HUES6 (cell line): ENCODE measurements at regions not wholly inside any gene's neighbourhood (a gene's known extent, or its start where the extent isn't known, plus 50 kb on each side); places are given as distances from the start of the nearest gene placed in this dataset.
"Not testable (repeated sequence)": the region's sequence is repeated elsewhere in the genome, so short reads cannot be mapped to it uniquely, and the experiment has no call there.

Experiments
- H3K27ac ChIP-seq: 2 replicates; pipeline ENCODE4 v1.7.0; 2013; ENCODE audit warnings: low read depth, mild to moderate bottlenecking, low read length, inconsistent platforms
- H3K27me3 ChIP-seq: 2 replicates; pipeline ENCODE4 v1.6.1; 2013; ENCODE audit warnings: low read length; ENCODE audit not compliant: control insufficient read depth, insufficient read depth
- H3K36me3 ChIP-seq: 2 replicates; pipeline ENCODE4 v1.6.1; 2013; ENCODE audit warnings: low read length; ENCODE audit not compliant: control insufficient read depth, insufficient read depth
- H3K4me1 ChIP-seq: 2 replicates; pipeline ENCODE4 v1.6.1; 2013; ENCODE audit warnings: low read length; ENCODE audit not compliant: control insufficient read depth, insufficient read depth
- H3K4me3 ChIP-seq: 2 replicates; pipeline ENCODE4 v1.5.1; 2013; ENCODE audit warnings: low read depth, low read length
- H3K9ac ChIP-seq: one replicate; pipeline ENCODE4 v1.6.1; 2013; ENCODE audit warnings: mild to moderate bottlenecking, low read length
- H3K9me3 ChIP-seq: 2 replicates; pipeline ENCODE4 v1.6.1; 2013; ENCODE audit warnings: low read depth, low read length; ENCODE audit not compliant: control insufficient read depth, insufficient read depth

DNA sequence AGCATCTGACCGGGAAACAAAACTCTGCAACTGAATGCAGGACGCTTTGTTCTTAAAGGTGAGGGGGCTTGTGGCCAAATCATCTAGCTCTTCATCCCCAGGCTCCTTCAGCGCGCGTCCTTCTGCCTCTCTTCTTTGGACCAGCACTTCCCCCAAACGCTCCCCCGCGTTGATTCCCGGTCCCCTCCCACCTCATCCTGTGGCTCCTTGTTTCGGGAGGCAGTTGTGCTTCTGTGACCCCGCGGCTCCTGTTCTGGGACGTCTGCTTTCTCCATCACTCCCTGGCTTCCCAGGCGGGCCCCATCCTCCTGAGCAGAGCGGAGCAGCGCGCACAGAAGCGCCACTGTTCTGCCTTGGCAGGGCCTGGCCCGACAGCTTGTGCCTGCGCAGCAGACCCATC lies 109.7 kb upstream of the ZNG1E start:
- H3K4me1 ChIP-seq, H3K9me3 ChIP-seq, H3K9ac ChIP-seq, H3K27ac ChIP-seq, H3K36me3 ChIP-seq, H3K27me3 ChIP-seq, H3K4me3 ChIP-seq: not testable (repeated sequence)

DNA sequence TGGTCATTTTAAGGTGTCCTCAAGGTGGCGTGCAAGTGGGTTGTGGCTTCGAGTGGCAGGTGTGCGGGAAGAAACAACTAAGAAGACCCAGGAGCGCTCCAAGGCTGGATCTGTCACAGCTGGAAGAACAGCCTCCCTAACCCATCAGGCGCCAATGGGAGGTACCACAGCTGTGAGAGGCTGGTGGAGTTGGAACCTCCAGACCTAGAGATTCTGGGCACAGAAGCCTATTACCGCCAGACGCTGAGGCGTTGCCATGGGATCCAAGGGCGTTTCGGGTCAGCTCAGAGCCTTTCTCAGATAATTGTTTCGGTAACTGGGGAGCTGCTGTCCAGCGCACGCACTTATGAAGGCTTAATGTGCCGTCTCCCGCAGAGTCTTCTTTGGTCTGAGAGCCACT lies 156.7 kb upstream of the ZNG1E start:
- not testable (repeated sequence) for H3K9ac ChIP-seq, H3K27me3 ChIP-seq

DNA sequence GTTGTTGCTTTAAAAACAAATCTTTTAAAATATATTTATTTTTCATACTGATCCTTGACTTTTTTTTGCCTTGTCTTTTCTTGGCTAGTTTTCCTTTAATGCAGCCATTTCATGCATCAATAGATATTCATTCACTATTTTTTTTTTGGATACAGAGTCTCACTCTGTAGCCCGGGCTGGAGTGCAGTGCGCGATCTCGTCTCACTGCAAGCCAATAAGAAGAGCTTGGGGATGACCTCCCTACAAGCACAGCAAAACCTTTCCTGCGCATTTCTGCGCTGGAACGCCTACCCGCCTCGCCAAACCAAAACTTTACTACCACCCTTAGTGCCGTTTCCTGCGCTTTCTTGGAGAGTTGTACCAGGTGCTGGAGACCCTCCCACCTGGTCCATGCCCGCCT lies 161.3 kb upstream of the ZNG1E start:
- H3K9me3 ChIP-seq, H3K27me3 ChIP-seq, H3K36me3 ChIP-seq, H3K4me3 ChIP-seq, H3K9ac ChIP-seq, H3K27ac ChIP-seq, H3K4me1 ChIP-seq: not testable (repeated sequence)

More for the DNA sequence above, 156.7 kb upstream of the ZNG1E start:
- H3K4me3 ChIP-seq, H3K9me3 ChIP-seq, H3K4me1 ChIP-seq, H3K36me3 ChIP-seq, H3K27ac ChIP-seq: not testable (repeated sequence)

DNA sequence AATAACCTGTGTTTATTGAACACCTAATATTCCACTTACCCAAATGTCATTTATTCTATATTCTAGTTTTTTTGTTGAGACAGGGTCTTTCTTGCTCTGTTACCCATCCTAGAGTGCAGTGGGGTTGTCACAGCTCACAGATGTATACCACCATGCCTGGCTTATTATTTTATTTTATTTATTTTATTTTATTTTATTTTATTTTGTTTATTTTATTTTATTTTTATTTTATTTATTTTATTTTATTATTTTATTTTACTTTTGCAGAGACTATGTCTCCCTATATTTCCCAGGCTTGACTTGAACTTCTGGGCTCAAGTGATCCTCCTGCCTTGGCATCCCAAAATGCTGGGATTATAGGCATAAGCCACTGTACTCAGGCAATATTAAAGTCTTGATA lies 167.8 kb upstream of the ZNG1E start:
- H3K27me3 ChIP-seq, H3K9ac ChIP-seq, H3K27ac ChIP-seq, H3K9me3 ChIP-seq, H3K4me1 ChIP-seq, H3K36me3 ChIP-seq, H3K4me3 ChIP-seq: not testable (repeated sequence)

DNA sequence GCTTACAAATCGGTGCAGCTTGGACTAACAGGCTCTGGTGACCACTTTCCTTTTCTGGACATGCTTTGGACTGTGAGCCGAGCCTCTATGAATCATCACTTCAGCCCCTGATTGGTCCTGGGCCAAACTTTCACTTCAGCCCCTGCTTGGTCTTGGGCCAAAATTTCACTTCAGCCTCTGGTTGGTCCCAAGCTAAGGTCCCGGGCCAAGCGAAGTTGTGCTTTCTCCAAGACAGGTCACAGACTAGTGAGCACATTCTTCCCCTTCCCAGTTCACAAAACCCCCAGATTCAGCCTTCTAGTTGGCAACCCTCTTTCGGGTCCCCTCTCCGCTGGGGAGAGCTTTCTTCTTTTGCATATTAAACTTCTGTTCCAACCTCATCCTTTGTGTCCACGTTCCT lies 171.0 kb upstream of the ZNG1E start:
- H3K4me3 ChIP-seq, H3K27ac ChIP-seq, H3K4me1 ChIP-seq, H3K9ac ChIP-seq, H3K27me3 ChIP-seq, H3K9me3 ChIP-seq, H3K36me3 ChIP-seq: not testable (repeated sequence)

DNA sequence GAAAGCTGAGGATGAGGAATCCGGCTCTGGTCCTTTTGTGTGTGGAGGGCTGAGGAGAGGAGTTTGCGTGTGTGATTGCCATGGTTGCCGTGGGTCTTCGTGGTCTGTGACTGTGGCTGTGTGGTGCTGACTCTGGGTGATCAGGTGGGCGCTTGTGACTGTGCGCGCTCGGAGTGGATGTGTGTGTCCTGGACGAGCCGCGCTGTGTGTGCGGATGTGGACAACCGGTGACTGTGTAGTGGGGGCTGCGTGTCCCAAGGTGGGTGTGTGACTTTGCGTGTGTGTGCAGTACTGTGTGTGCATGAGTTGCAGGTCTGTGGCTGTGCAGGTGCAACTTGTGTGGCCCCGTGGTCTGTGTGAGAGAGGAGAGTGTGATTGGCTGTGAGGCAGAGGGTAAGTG lies 172.0 kb upstream of the ZNG1E start:
- H3K4me1 ChIP-seq, H3K27ac ChIP-seq, H3K9ac ChIP-seq, H3K4me3 ChIP-seq, H3K27me3 ChIP-seq, H3K9me3 ChIP-seq, H3K36me3 ChIP-seq: not testable (repeated sequence)

DNA sequence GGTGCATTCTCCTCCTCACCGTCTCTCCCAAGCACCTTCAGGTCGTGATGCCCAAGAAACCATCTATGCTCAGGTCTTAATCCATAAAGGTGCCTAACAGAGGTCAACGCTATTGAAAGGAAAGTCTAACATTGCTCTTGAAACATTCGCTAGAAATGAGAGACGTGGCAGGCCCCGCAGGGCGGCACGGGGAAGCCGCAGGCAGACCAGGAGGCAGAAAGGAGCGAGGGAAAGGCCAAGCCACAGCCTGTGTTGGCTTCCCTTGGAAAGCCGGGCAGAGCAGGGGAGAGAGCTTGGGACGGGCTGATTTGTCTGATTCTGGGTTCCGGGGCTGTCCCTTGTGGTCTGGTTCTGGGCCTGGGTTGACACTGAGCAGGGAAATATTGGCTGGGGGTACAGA lies 192.8 kb upstream of the ZNG1E start:
- H3K9ac ChIP-seq, H3K4me1 ChIP-seq, H3K36me3 ChIP-seq, H3K4me3 ChIP-seq, H3K27me3 ChIP-seq, H3K27ac ChIP-seq: not testable (repeated sequence)
- H3K9me3 ChIP-seq, result peaks cover 10% of the 10 kb centered on the region; the same call in 1 of the 2 replicates

DNA sequence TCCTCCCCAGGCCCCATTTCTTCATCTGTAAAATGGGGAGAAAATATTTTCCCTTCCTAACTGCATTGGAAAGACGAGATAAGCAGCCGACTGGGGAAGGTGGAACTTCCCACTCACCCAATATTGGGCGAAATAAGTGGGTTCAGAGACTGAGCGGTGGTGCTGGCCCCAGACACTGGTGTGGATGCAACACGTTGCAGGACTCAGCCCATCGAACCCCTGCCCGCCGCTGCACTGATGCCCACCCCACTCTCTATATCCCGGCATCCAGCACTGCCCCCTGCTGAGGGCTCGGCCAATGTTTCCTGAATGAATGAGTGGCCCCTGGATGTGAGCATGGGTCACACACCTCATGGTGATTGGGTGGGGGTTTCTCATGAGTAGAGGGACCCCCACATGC lies 194.4 kb upstream of the ZNG1E start:
- H3K27me3 ChIP-seq, H3K4me3 ChIP-seq, H3K4me1 ChIP-seq, H3K27ac ChIP-seq, H3K9ac ChIP-seq, H3K36me3 ChIP-seq: not testable (repeated sequence)
- H3K9me3 ChIP-seq, result peaks cover 10% of the 10 kb centered on the region; the same call in 1 of the 2 replicates

- H3K9me3 ChIP-seq, result peaks cover 29% of the 10 kb centered on the region; the same call in 1 of the 2 replicates
- H3K27ac ChIP-seq, result not testable (repeated sequence)
Observed at GRCh38 chr9:65474891-65475290, 189.9 kb upstream of the FOXD4L5 start.

DNA sequence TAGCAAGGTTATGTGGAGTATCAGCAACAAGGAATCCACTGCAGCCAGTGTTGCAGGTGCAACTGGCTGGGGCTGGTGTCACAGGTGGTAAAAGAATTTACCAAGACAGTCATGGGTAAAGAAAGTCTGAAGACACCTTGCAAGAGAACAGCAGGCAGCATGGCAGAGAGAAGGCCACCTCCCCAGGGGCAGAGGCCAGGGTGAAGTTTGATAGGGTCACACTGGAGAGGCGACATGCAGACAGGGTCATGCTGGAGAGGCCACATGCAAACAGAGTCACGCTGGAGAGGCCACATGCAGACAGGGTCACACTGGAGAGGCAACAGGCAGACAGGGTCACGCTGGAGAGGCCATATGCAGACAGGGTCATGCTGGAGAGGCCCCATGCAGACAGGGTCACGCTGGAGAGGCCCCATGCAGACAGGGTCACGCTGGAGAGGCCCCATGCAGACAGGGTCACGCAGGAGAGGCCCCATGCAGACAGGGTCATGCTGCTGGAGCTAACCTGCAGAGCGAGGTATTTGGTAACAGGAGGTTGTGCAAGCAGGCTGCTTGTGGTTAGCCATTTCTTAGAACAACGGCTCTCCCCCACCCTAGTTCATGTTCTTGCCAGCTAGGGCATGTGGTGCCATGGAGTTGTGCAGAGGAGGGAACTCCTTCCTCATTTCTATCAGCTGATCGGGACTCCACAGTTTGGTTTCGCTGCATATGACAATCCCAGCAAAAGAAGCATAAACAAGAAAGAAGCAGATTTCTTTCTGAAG lies 188.2 kb upstream of the FOXD4L5 start:
- not testable (repeated sequence) for H3K36me3 ChIP-seq, H3K9ac ChIP-seq, H3K27me3 ChIP-seq, H3K27ac ChIP-seq, H3K4me1 ChIP-seq, H3K4me3 ChIP-seq
- peaks cover 32% of the 10 kb centered on the region; the same call in 1 of the 2 replicates for H3K9me3 ChIP-seq

More at GRCh38 chr9:65474891-65475290, 189.9 kb upstream of the FOXD4L5 start:
- H3K4me3 ChIP-seq, H3K4me1 ChIP-seq, H3K9ac ChIP-seq, H3K27me3 ChIP-seq, H3K36me3 ChIP-seq: not testable (repeated sequence)

DNA sequence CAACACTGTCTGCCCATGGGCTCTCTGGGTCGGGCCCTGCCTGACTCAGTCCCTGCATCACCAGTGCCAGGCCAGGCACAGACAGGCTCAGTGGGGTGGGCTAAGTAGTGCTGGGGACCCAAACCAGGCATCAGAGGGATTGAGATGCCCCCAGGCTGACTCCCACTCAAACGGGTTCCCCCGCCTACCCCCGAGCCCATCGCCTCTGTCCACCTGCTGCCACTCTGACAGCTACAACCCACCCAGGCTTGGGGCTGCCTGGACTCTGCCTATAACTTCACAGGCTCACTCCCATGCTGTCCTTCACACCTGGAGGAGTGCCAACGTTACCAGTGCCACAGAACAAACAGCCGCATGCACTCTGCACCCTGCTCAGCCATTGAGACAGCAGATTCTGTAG lies 186.1 kb upstream of the FOXD4L5 start:
- H3K4me1 ChIP-seq, H3K36me3 ChIP-seq, H3K27me3 ChIP-seq, H3K9ac ChIP-seq, H3K27ac ChIP-seq, H3K4me3 ChIP-seq: not testable (repeated sequence)
- H3K9me3 ChIP-seq, result peaks cover 40% of the 10 kb centered on the region; the same call in 1 of the 2 replicates
